OCI-LY7 (cell line): ENCODE measurements at regions not wholly inside any gene's neighbourhood (a gene's known extent, or its start where the extent isn't known, plus 50 kb on each side); places are given as distances from the start of the nearest gene placed in this dataset.

ENCODE experiments used
- BruUV-seq: library from RNA; stranded (reverse); fragments of 400-500 nt; replicated peaks from 2 replicates; lab custom pipeline; 2021; lab: Mats Ljungman, UMichigan
- CTCF ChIA-PET: fragments of 300-600 bp; sonication (Branson Sonifier 250); formaldehyde crosslinking; loops from one replicate; lab custom pipeline; 2022; ENCODE audit warnings: antibody characterized with exemption; ENCODE audit not compliant: unreplicated experiment; lab: Charles Lee
- POLR2A ChIA-PET: fragments of 300-600 bp; sonication (Branson Sonifier 250); formaldehyde crosslinking; loops from one replicate; lab custom pipeline; 2022; ENCODE audit warnings: antibody characterized with exemption; lab: Charles Lee
- DNase-seq: peaks from one replicate; pipeline ENCODE4 v3.0.0-alpha.2; 2015; ENCODE audit warnings: low spot score
- H2AFZ ChIP-seq: fragments of 200-600 bp; sonication (generic), shearing (Covaris generic); 2 replicates; pipeline ENCODE4 v1.6.1; 2014; ENCODE audit warnings: mild to moderate bottlenecking, antibody characterized with exemption, low read length, moderate library complexity
- H3K27ac ChIP-seq: fragments of 200-600 bp; sonication (generic); 2 replicates; pipeline ENCODE4 v1.5.1; 2014; ENCODE audit warnings: mixed run types, low read depth, mild to moderate bottlenecking, moderate library complexity, low read length, inconsistent platforms; ENCODE audit not compliant: poor library complexity, severe bottlenecking
- H3K36me3 ChIP-seq: fragments of 200-600 bp; sonication (generic); 2 replicates; pipeline ENCODE4 v1.6.1; 2014; ENCODE audit warnings: mild to moderate bottlenecking, antibody characterized with exemption, low read length, moderate library complexity, mixed read lengths; ENCODE audit not compliant: insufficient read depth
- H3K4me1 ChIP-seq: fragments of 200-600 bp; sonication (generic); 2 replicates; pipeline ENCODE4 v1.5.1; 2014; ENCODE audit warnings: mild to moderate bottlenecking, low read length; ENCODE audit not compliant: insufficient read depth, poor library complexity, severe bottlenecking
- H3K4me2 ChIP-seq: fragments of 200-600 bp; sonication (generic); 2 replicates; pipeline ENCODE4 v1.6.1; 2014; ENCODE audit warnings: mild to moderate bottlenecking, low read length
- H3K4me3 ChIP-seq: fragments of 200-600 bp; sonication (generic); 2 replicates; pipeline ENCODE4 v1.5.1; 2014; ENCODE audit warnings: mild to moderate bottlenecking, low read depth, low read length; ENCODE audit not compliant: poor library complexity, severe bottlenecking
- H3K79me2 ChIP-seq: fragments of 200-600 bp; sonication (generic); 2 replicates; pipeline ENCODE4 v1.6.1; 2016; ENCODE audit warnings: low read depth, mild to moderate bottlenecking, low read length, moderate library complexity, mixed read lengths; ENCODE audit not compliant: insufficient read depth
- H3K9me2 ChIP-seq: fragments of 200-600 bp; sonication (generic); 2 replicates; pipeline ENCODE4 v1.6.1; 2016; ENCODE audit warnings: mild to moderate bottlenecking, low read length, mixed read lengths; ENCODE audit not compliant: insufficient read depth
- H3K9me3 ChIP-seq: fragments of 200-600 bp; sonication (generic); 2 replicates; pipeline ENCODE4 v1.6.1; 2014; ENCODE audit warnings: mild to moderate bottlenecking, mixed run types, low read length, mixed read lengths
- H4K20me1 ChIP-seq: fragments of 200-600 bp; sonication (generic); 2 replicates; pipeline ENCODE4 v1.6.1; 2014; ENCODE audit warnings: mild to moderate bottlenecking, antibody characterized with exemption, low read length, moderate library complexity, mixed read lengths; ENCODE audit not compliant: insufficient read depth
- EZH2phosphoT487 ChIP-seq: fragments of 200-600 bp; sonication (generic); IDR thresholded peaks from 2 replicates; pipeline ENCODE4 v1.6.1; 2018; ENCODE audit warnings: low read depth, borderline replicate concordance, mild to moderate bottlenecking, mixed run types, antibody characterized with exemption, low read length, moderate library complexity, mixed read lengths
- intact Hi-C: fragments of 100-400 bp; cut with micrococcal nuclease; formaldehyde crosslinking; loops from one replicate; pipeline ENCODE4 v1.10.0; 2022; ENCODE audit not compliant: unreplicated experiment
- TF ChIP-seq, protein P1 (sequence below): fragments of 200-600 bp; sonication (generic); conservative IDR thresholded peaks from 2 replicates; pipeline ENCODE4 v1.5.1; 2014; ENCODE audit warnings: mild to moderate bottlenecking, antibody characterized with exemption, low read length, moderate library complexity, mixed read lengths

DNA sequence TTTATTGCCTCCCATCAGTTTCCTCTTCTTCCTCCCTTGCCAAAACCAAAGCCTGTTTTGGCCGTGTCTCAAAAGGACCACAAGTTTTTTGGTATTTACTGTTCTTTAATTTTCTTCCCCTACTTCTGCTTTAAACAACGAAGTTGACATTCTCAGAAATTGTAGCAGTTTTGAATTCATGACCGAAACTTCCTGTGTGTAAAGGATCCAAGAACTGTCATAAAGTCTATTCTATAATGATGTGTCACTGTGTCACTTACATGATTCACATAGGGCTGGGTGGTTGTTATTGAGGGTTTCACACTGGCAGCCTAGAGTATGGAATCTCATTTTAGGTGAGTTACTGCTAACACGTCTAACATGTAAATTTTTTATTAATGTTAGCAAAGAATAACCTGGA, 741.0 kb upstream of the KLHL1 start:
- no peak overlapping the region for H3K4me3 ChIP-seq
- CTCF ChIA-PET: no interaction called here
- H3K9me2 ChIP-seq: no peaks in the 10 kb centered on the region
- H3K36me3 ChIP-seq: no peaks in the 10 kb centered on the region
- H3K4me2 ChIP-seq: no peak overlapping the region
- H3K27ac ChIP-seq: no peak overlapping the region
- intact Hi-C loops: no loop called here
- no peaks in the 10 kb centered on the region for H3K79me2 ChIP-seq
- no peak overlapping the region for H2AFZ ChIP-seq
- H4K20me1 ChIP-seq: no peaks in the 10 kb centered on the region
- POLR2A ChIA-PET: no interaction called here
- no peak for DNase-seq
- no peaks in the 10 kb centered on the region for H3K4me1 ChIP-seq
- no TSS peak for BruUV-seq
- H3K9me3 ChIP-seq: no peaks in the 10 kb centered on the region
- no peak for TF ChIP-seq EZH2phosphoT487
- TF ChIP-seq, protein P1, sequence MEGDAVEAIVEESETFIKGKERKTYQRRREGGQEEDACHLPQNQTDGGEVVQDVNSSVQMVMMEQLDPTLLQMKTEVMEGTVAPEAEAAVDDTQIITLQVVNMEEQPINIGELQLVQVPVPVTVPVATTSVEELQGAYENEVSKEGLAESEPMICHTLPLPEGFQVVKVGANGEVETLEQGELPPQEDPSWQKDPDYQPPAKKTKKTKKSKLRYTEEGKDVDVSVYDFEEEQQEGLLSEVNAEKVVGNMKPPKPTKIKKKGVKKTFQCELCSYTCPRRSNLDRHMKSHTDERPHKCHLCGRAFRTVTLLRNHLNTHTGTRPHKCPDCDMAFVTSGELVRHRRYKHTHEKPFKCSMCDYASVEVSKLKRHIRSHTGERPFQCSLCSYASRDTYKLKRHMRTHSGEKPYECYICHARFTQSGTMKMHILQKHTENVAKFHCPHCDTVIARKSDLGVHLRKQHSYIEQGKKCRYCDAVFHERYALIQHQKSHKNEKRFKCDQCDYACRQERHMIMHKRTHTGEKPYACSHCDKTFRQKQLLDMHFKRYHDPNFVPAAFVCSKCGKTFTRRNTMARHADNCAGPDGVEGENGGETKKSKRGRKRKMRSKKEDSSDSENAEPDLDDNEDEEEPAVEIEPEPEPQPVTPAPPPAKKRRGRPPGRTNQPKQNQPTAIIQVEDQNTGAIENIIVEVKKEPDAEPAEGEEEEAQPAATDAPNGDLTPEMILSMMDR: no peak

DNA sequence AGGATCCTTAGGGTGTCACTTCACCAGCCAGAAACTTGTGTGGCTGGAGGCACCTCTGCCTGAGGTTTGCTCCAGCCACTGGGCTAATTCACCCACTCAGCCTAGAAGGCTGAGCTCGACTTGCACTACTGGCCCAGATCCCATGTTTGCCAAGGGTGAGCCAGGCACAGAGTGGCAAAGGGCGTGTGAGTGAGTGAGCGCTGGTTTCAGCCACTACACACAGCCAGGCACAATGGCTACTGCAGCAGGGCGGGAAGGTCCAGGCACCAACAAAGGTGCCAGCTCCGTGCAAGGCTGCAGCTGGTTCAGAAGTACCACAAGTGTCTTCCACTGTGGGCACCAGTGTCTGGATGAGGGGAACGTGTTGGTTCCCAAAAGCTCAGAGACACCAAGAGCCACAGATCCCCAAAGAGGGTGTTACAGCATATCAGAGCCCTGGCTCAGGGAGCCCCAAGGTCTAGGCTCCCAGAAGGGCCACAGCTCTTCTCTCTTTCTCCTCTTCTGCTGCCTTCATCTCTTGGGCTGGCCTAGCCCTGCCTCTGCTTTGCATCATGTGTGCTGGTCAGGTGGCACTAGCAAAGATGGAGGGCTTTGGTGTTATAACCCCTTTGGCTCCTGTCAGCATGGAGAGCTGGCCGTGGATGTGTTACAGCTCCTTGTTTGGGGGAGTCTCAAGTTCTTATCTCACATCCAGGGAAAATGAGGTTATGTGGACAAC, 736.3 kb upstream of the KLHL1 start:
- Histone ChIP-seq H3K4me2 (no peak overlapping the region), H2AFZ (no peak overlapping the region), H3K79me2 (no peaks in the 10 kb centered on the region), H4K20me1 (no peaks in the 10 kb centered on the region), H3K9me2 (no peaks in the 10 kb centered on the region), H3K27ac (no peak overlapping the region), H3K36me3 (no peaks in the 10 kb centered on the region), H3K4me1 (no peaks in the 10 kb centered on the region), H3K9me3 (no peaks in the 10 kb centered on the region), H3K4me3 (no peak overlapping the region)
- intact Hi-C loops: no loop called here
- BruUV-seq: no TSS peak
- CTCF ChIA-PET: no interaction called here
- TF ChIP-seq, protein P1: no peak
- TF ChIP-seq EZH2phosphoT487: no peak
- POLR2A ChIA-PET: no interaction called here
- DNase-seq: no peak

DNA sequence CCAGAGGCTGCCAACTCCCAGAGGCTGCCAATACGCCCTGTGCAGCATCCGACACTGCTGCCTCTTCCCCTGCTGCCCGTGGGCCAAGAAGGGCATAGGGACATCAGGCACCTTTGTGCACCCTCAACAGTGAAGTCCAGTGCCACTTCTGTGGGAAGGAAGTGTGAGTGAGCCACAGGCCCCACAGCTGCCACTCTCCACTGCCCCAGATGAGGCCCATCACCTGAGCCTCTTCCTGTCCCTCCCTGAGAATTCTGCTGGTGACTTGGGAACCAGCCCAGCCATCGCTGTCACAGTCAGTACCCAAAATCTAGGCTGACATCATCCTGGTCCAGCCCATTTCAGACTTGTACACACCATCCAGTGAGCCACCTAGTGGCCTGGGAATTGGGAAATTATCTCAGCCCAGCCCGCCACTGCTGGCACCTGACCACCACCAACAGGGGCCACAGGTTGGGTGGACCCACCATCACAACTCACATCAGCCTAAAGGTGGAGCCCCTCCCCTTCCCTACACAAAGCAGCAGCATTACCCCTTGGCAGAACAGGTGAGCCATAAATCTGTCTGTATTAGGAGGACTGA, 733.9 kb upstream of the KLHL1 start:
- Histone ChIP-seq H3K27ac (no peak overlapping the region), H3K9me2 (no peaks in the 10 kb centered on the region), H3K9me3 (no peaks in the 10 kb centered on the region), H3K36me3 (no peaks in the 10 kb centered on the region), H3K4me3 (no peak overlapping the region), H3K79me2 (no peaks in the 10 kb centered on the region), H4K20me1 (no peaks in the 10 kb centered on the region), H3K4me2 (no peak overlapping the region), H3K4me1 (no peaks in the 10 kb centered on the region), H2AFZ (no peak overlapping the region)
- TF ChIP-seq, protein P1: no peak
- TF ChIP-seq EZH2phosphoT487: no peak
- intact Hi-C loops: no loop called here
- POLR2A ChIA-PET: interaction anchor here (0.6 kb wide), 1 partner anchor 259 kb away, joined by 3 read pairs; no protein-coding TSS in a partner anchor
- no peak for DNase-seq
- CTCF ChIA-PET: no interaction called here
- no TSS peak for BruUV-seq
